Endothelial cell of umbilical vein (primary cell): ENCODE measurements at regions not wholly inside any gene's neighbourhood (a gene's known extent, or its start where the extent isn't known, plus 50 kb on each side); places are given as distances from the start of the nearest gene placed in this dataset.

Experiments
- BruUV-seq: library from RNA; stranded (reverse); fragments of 400-500 nt; replicated peaks from 2 replicates; lab custom pipeline; 2021; lab: Mats Ljungman, UMichigan
- CTCF ChIA-PET: fragments of 300-600, 350-600 bp; sonication (Branson Sonifier 250); formaldehyde crosslinking; loops from one replicate; lab custom pipeline; 2021; ENCODE audit warnings: antibody characterized with exemption, inconsistent platforms; lab: Charles Lee
- POLR2A ChIA-PET: fragments of 300-600, 350-600 bp; sonication (Branson Sonifier 250); formaldehyde crosslinking; loops from one replicate; lab custom pipeline; 2021; ENCODE audit warnings: antibody characterized with exemption, inconsistent platforms; lab: Charles Lee
- DNase-seq: peaks from one replicate; pipeline ENCODE4 v3.0.0-alpha.2; 2011; ENCODE audit warnings: low read depth, low spot score
- FAIRE-seq: peaks from 2 replicates; lab custom pipeline; 2011; peaks lifted over from hg19 to GRCh38; lab: Jason Lieb, UNC
- H2AFZ ChIP-seq: 2 replicates; pipeline ENCODE4 v1.6.0; 2012; ENCODE audit warnings: low read depth, low read length, control low read depth, inconsistent platforms
- H3K27ac ChIP-seq: 2 replicates; pipeline ENCODE4 v1.5.1; 2011; ENCODE audit warnings: low read depth, mild to moderate bottlenecking, control low read depth, low read length, moderate library complexity; ENCODE audit not compliant: insufficient read depth
- H3K27me3 ChIP-seq, 2 experiments: 2 replicates each; pipeline versions ENCODE4 v1.6.0 to v1.6.1; 2011; ENCODE audit warnings: low read length in 2 of 2, mixed read lengths in 1 of 2; ENCODE audit not compliant: control insufficient read depth in 2 of 2, insufficient read depth in 2 of 2
- H3K36me3 ChIP-seq, 2 experiments: 2 replicates in 1 of 2; 3 replicates in 1 of 2; pipeline ENCODE4 v1.5.1; 2011; ENCODE audit warnings: low read length in 2 of 2, mild to moderate bottlenecking in 1 of 2, moderate library complexity in 1 of 2; ENCODE audit not compliant: control insufficient read depth in 2 of 2, insufficient read depth in 2 of 2; ENCODE audit errors: extremely low read depth in 1 of 2
- H3K4me1 ChIP-seq: 3 replicates; pipeline ENCODE4 v1.5.1; 2011; ENCODE audit warnings: mild to moderate bottlenecking, low read length; ENCODE audit not compliant: control insufficient read depth, insufficient read depth; ENCODE audit errors: extremely low read depth
- H3K4me2 ChIP-seq: 2 replicates; pipeline ENCODE4 v1.6.1; 2011; ENCODE audit warnings: low read length, control low read depth, mixed read lengths; ENCODE audit not compliant: insufficient read depth
- H3K4me3 ChIP-seq, 3 experiments: fragments of 200-600 bp in 1 of 3; sonication (generic), shearing (Covaris generic) in 1 of 3; replicated peaks in 1 of 3; 2 replicates each; pipeline ENCODE4 v1.5.1; 2011 to 2016; ENCODE audit warnings: control low read depth in 3 of 3, low read length in 3 of 3, mild to moderate bottlenecking in 2 of 3, inconsistent platforms in 1 of 3, low read depth in 1 of 3, moderate library complexity in 1 of 3; ENCODE audit not compliant: insufficient read depth in 1 of 3
- H3K79me2 ChIP-seq: 2 replicates; pipeline ENCODE4 v1.6.0; 2012; ENCODE audit warnings: low read length, inconsistent platforms; ENCODE audit not compliant: control insufficient read depth, insufficient read depth
- H3K9ac ChIP-seq: replicated peaks from 2 replicates; pipeline ENCODE3; 2011; ENCODE audit warnings: low read length, control low read depth; ENCODE audit not compliant: insufficient read depth; ENCODE audit errors: extremely low read depth
- H3K9me1 ChIP-seq: replicated peaks from 3 replicates; pipeline ENCODE4 v1.6.0; 2011; ENCODE audit warnings: mild to moderate bottlenecking, low read length; ENCODE audit not compliant: control insufficient read depth, insufficient read depth; ENCODE audit errors: extremely low read depth
- H3K9me3 ChIP-seq: replicated peaks from 2 replicates; pipeline ENCODE4 v1.5.1; 2012; ENCODE audit warnings: low read length, inconsistent platforms; ENCODE audit not compliant: control insufficient read depth, insufficient read depth
- H4K20me1 ChIP-seq: replicated peaks from 2 replicates; pipeline ENCODE3; 2011; ENCODE audit warnings: mild to moderate bottlenecking, low read length; ENCODE audit not compliant: control insufficient read depth, insufficient read depth; ENCODE audit errors: extremely low read depth
- CTCF ChIP-seq, 2 donors: IDR thresholded peaks; 1 replicate in 1 of 2; 2 replicates in 1 of 2; pipeline ENCODE4 v1.5.1; 2011; ENCODE audit warnings: low read length in 2 of 2, mild to moderate bottlenecking in 2 of 2, moderate library complexity in 2 of 2, control low read depth in 1 of 2, inconsistent platforms in 1 of 2, low read depth in 1 of 2; ENCODE audit not compliant: insufficient read depth in 1 of 2; ENCODE audit errors: extremely low read depth in 1 of 2
- EZH2 ChIP-seq: IDR thresholded peaks from 2 replicates; pipeline ENCODE4 v1.6.1; 2012; ENCODE audit warnings: borderline replicate concordance, low read depth, mild to moderate bottlenecking, moderate library complexity, low read length, inconsistent platforms; ENCODE audit not compliant: severe bottlenecking
- FOS ChIP-seq: IDR thresholded peaks from 2 replicates; pipeline ENCODE4 v1.6.1; 2011; ENCODE audit warnings: mild to moderate bottlenecking, low read length, moderate library complexity, borderline replicate concordance; ENCODE audit not compliant: insufficient read depth
- GATA2 ChIP-seq: IDR thresholded peaks from 2 replicates; pipeline ENCODE4 v1.7.0; 2011; ENCODE audit warnings: low read depth, mild to moderate bottlenecking, moderate library complexity, mixed read lengths, low read length; ENCODE audit not compliant: insufficient read length, insufficient read depth
- JUN ChIP-seq: IDR thresholded peaks from 2 replicates; pipeline ENCODE4 v1.6.1; 2011; ENCODE audit warnings: borderline replicate concordance, low read depth; ENCODE audit not compliant: insufficient read length, insufficient read depth
- MAX ChIP-seq: IDR thresholded peaks from 2 replicates; pipeline ENCODE4 v1.6.1; 2011; ENCODE audit not compliant: insufficient read depth, insufficient read length
- MYC ChIP-seq: IDR thresholded peaks from one replicate; pipeline ENCODE4 v1.6.1; 2011; ENCODE audit warnings: mild to moderate bottlenecking, low read depth, low read length
- POLR2A ChIP-seq: IDR thresholded peaks from 2 replicates; pipeline ENCODE4 v1.6.1; 2012; ENCODE audit warnings: low read depth, mild to moderate bottlenecking, control low read depth, low read length
- POLR2AphosphoS5 ChIP-seq: IDR thresholded peaks from 2 replicates; pipeline ENCODE4 v1.6.1; 2012; ENCODE audit warnings: low read depth, mild to moderate bottlenecking, control low read depth, low read length, moderate library complexity; ENCODE audit not compliant: insufficient read depth
- dilution Hi-C: fragments of 300-500 bp; cut with MboI; formaldehyde crosslinking; loops from one replicate; pipeline ENCODE4 v1.15.0; 2019; ENCODE audit warnings: low sequenced_read_pairs; ENCODE audit not compliant: extremely low pct_ligation_motif_present
- intact Hi-C: fragments of 100-400 bp; cut with micrococcal nuclease; formaldehyde crosslinking; loops from one replicate; pipeline ENCODE4 v1.10.0; 2022

GRCh38 chr13:67493835-67494234, 263.7 kb upstream of the PCDH9 start:
- dilution Hi-C loops, result no loop called here
- POLR2A ChIA-PET, result no interaction called here
- H2AFZ ChIP-seq, result no peak overlapping the region

More at GRCh38 chr13:67493835-67494234, 263.7 kb upstream of the PCDH9 start:
- BruUV-seq, result no TSS peak
- no peak for TF ChIP-seq MAX
- no peak for TF ChIP-seq EZH2
- no peak for TF ChIP-seq MYC
- TF ChIP-seq CTCF (IDR thresholded peaks at IDR 0.05; ENCODE audit: extremely low read depth in 1 of 2, insufficient read depth in 1 of 2, low read depth in 1 of 2, low read length in 2 of 2), result no peak
- no peak for TF ChIP-seq POLR2A
- TF ChIP-seq GATA2, result no peak
- no peak for TF ChIP-seq JUN
- TF ChIP-seq FOS, result no peak
- TF ChIP-seq POLR2AphosphoS5, result no peak
- Histone ChIP-seq H3K27ac (no peak overlapping the region), H3K36me3 (no peaks in the 10 kb centered on the region), H3K27me3 (no peaks in the 10 kb centered on the region), H3K79me2 (no peaks in the 10 kb centered on the region), H3K9me3 (no peaks in the 10 kb centered on the region), H3K4me2 (no peak overlapping the region), H3K9me1 (no peaks in the 10 kb centered on the region), H3K4me3 (no peak overlapping the region), H3K4me1 (no peaks in the 10 kb centered on the region), H3K9ac (no peak overlapping the region), H4K20me1 (no peaks in the 10 kb centered on the region)
- CTCF ChIA-PET, result no interaction called here
- intact Hi-C loops, result no loop called here
- DNase-seq (peak; percentile 15), FAIRE-seq (no peak)
